Esophagus squamous epithelium (tissue), 4 donors: ENCODE measurements at regions not wholly inside any gene's neighbourhood (a gene's known extent, or its start where the extent isn't known, plus 50 kb on each side); places are given as distances from the start of the nearest gene placed in this dataset.
"Not testable (repeated sequence)": the region's sequence is repeated elsewhere in the genome, so short reads cannot be mapped to it uniquely, and the experiment has no call there.

Source experiments
- CTCF ChIP-seq, 6 experiments: fragments of 450-650 bp in 4 of 6; fragments of 200-600 bp in 2 of 6; sonication (generic) in 2 of 6; IDR thresholded peaks; one replicate each; pipeline ENCODE4 v1.5.1; 2016 to 2019; ENCODE audit warnings: antibody characterized with exemption in 6 of 6, mild to moderate bottlenecking in 4 of 6, moderate library complexity in 4 of 6
- POLR2A ChIP-seq, 4 donors: fragments of 450-650 bp; IDR thresholded peaks; one replicate each; pipeline ENCODE4 v1.6.1; 2017; ENCODE audit warnings: antibody characterized with exemption in 4 of 4, mild to moderate bottlenecking in 4 of 4, moderate library complexity in 3 of 4

GRCh38 chr11:49850541-49850940 is 101.7 kb upstream of the OR4C13 start:
- not testable (repeated sequence) for TF ChIP-seq CTCF, POLR2A (IDR thresholded peaks at IDR 0.05)
